Left lobe of liver (tissue), 2 donors: ENCODE measurements at regions not wholly inside any gene's neighbourhood (a gene's known extent, or its start where the extent isn't known, plus 50 kb on each side); places are given as distances from the start of the nearest gene placed in this dataset.

Source experiments
- ATAC-seq: fragments of 200-7000 bp; cut with Tn5 transposase; one replicate; pipeline ENCODE4 v1.9.1; 2020; ENCODE audit warnings: mild to moderate bottlenecking, moderate library complexity
- DNase-seq: peaks from one replicate; pipeline ENCODE4 v3.0.0-alpha.2; 2020; ENCODE audit warnings: low spot score
- donor health status: DM: no; HTN: no; CAD: no; lungs with moderate emphysema.
- donor health status: DM: no; HTN: yes; CAD: no.

- DNase-seq (no peak), ATAC-seq (no peak)
These were observed 334.4 kb downstream of the SPRY1 start for GRCh38 chr4:123731035-123731434.

GRCh38 chr4:123737156-123737555, 340.6 kb downstream of the SPRY1 start:
- no peak for DNase-seq
- ATAC-seq, result no peak

GRCh38 chr4:123739806-123740205, 343.2 kb downstream of the SPRY1 start:
- ATAC-seq, result no peak
- DNase-seq, result no peak

GRCh38 chr4:123740236-123740635, 343.6 kb downstream of the SPRY1 start:
- DNase-seq (no peak), ATAC-seq (no peak)

- ATAC-seq (no peak), DNase-seq (no peak)
These were observed 345.3 kb downstream of the SPRY1 start for GRCh38 chr4:123741906-123742305.

GRCh38 chr4:123743848-123744247, 347.3 kb downstream of the SPRY1 start:
- DNase-seq (no peak), ATAC-seq (no peak)

- ATAC-seq (peak; percentile 48), DNase-seq (no peak)
These were observed 348.2 kb downstream of the SPRY1 start for GRCh38 chr4:123744664-123745290.

- no peak for DNase-seq
- ATAC-seq, result no peak
These were observed 350.4 kb downstream of the SPRY1 start for GRCh38 chr4:123747016-123747415.

- DNase-seq (no peak), ATAC-seq (no peak)
These were observed 352.2 kb downstream of the SPRY1 start for GRCh38 chr4:123748806-123749205.

- ATAC-seq (peak; percentile 73), DNase-seq (no peak)
These were observed 352.8 kb downstream of the SPRY1 start for GRCh38 chr4:123749383-123749782.

GRCh38 chr4:123750044-123750443, 353.4 kb downstream of the SPRY1 start:
- DNase-seq (no peak), ATAC-seq (no peak)

- ATAC-seq (no peak), DNase-seq (no peak)
These were observed 359.1 kb downstream of the SPRY1 start for GRCh38 chr4:123755655-123756054.

- DNase-seq, result no peak
- ATAC-seq, result no peak
These were observed 371.2 kb downstream of the SPRY1 start for GRCh38 chr4:123767806-123768205.

- DNase-seq, result no peak
- ATAC-seq, result no peak
These were observed 374.3 kb downstream of the SPRY1 start for GRCh38 chr4:123770884-123771283.

- DNase-seq (no peak), ATAC-seq (no peak)
These were observed 379.7 kb downstream of the SPRY1 start for GRCh38 chr4:123776267-123776666.

GRCh38 chr4:123777373-123777772, 380.8 kb downstream of the SPRY1 start:
- no peak for DNase-seq
- no peak for ATAC-seq

GRCh38 chr4:123783151-123783790, 386.7 kb downstream of the SPRY1 start:
- no peak for ATAC-seq
- DNase-seq, result no peak

- ATAC-seq, result no peak
- DNase-seq, result no peak
These were observed 387.3 kb downstream of the SPRY1 start for GRCh38 chr4:123783921-123784320.

GRCh38 chr4:123784626-123785025, 388.0 kb downstream of the SPRY1 start:
- DNase-seq (no peak), ATAC-seq (no peak)

- ATAC-seq, result no peak
- DNase-seq, result no peak
These were observed 388.9 kb downstream of the SPRY1 start for GRCh38 chr4:123785538-123785937.

GRCh38 chr4:123786163-123786915, 389.7 kb downstream of the SPRY1 start:
- ATAC-seq (no peak), DNase-seq (no peak)

GRCh38 chr4:123786920-123787319, 390.3 kb downstream of the SPRY1 start:
- no peak for ATAC-seq
- no peak for DNase-seq
